HEK293 (cell line): ENCODE measurements at regions not wholly inside any gene's neighbourhood (a gene's known extent, or its start where the extent isn't known, plus 50 kb on each side); places are given as distances from the start of the nearest gene placed in this dataset.

Experiments used
- CTCF ChIP-seq: fragments of 450-650 bp; formaldehyde crosslinking; IDR thresholded peaks from 2 replicates; pipeline ENCODE4 v1.5.1; 2016; ENCODE audit warnings: missing biosample characterization, missing genetic modification characterization
- HOXA7 ChIP-seq: sonication (generic); formaldehyde crosslinking; IDR thresholded peaks from 2 replicates; pipeline ENCODE4 v1.8.1; 2022; ENCODE audit warnings: missing genetic modification reagents, borderline replicate concordance
- OVOL3 ChIP-seq: fragments of 450-650 bp; formaldehyde crosslinking; IDR thresholded peaks from 2 replicates; pipeline ENCODE4 v1.5.1; 2016; ENCODE audit warnings: missing biosample characterization, missing genetic modification characterization
- PRDM1 ChIP-seq: fragments of 450-650 bp; formaldehyde crosslinking; IDR thresholded peaks from 2 replicates; pipeline ENCODE4; 2016; ENCODE audit warnings: missing biosample characterization, missing genetic modification characterization
- PRDM10 ChIP-seq: fragments of 450-650 bp; formaldehyde crosslinking; IDR thresholded peaks from 2 replicates; pipeline ENCODE4 v1.5.1; 2016; ENCODE audit warnings: missing biosample characterization, missing genetic modification characterization
- PRDM4 ChIP-seq: fragments of 450-650 bp; formaldehyde crosslinking; IDR thresholded peaks from 2 replicates; pipeline ENCODE4 v1.5.1; 2017; ENCODE audit warnings: missing biosample characterization, missing genetic modification characterization
- REST ChIP-seq: fragments of 450-650 bp; formaldehyde crosslinking; IDR thresholded peaks from 2 replicates; pipeline ENCODE4 v1.5.1; 2016; ENCODE audit warnings: missing biosample characterization, missing genetic modification characterization
- SETDB1 ChIP-seq: IDR thresholded peaks from one replicate; pipeline ENCODE4 v1.6.1; 2017; ENCODE audit warnings: mild to moderate bottlenecking, low read length, moderate library complexity, mixed read lengths; ENCODE audit not compliant: insufficient read length
- TCF7L2 ChIP-seq: IDR thresholded peaks from 2 replicates; pipeline ENCODE4 v1.6.1; 2011; ENCODE audit warnings: low read depth, mild to moderate bottlenecking, inconsistent platforms, low read length, moderate library complexity, borderline replicate concordance
- ZNF426 ChIP-seq: fragments of 450-650 bp; formaldehyde crosslinking; IDR thresholded peaks from 2 replicates; pipeline ENCODE4 v1.5.1; 2017; ENCODE audit warnings: missing biosample characterization, missing genetic modification characterization, mild to moderate bottlenecking, inconsistent platforms, moderate library complexity
- ZNF473 ChIP-seq: fragments of 450-650 bp; formaldehyde crosslinking; IDR thresholded peaks from 2 replicates; pipeline ENCODE4 v1.5.1; 2017; ENCODE audit warnings: missing biosample characterization, missing genetic modification characterization
- ZNF510 ChIP-seq: fragments of 450-650 bp; formaldehyde crosslinking; IDR thresholded peaks from 2 replicates; pipeline ENCODE4 v1.5.1; 2018; ENCODE audit warnings: mild to moderate bottlenecking, missing genetic modification characterization, missing biosample characterization; ENCODE audit not compliant: insufficient replicate concordance
- ZNF704 ChIP-seq: fragments of 450-650 bp; formaldehyde crosslinking; IDR thresholded peaks from 2 replicates; pipeline ENCODE4 v1.5.1; 2016; ENCODE audit warnings: missing biosample characterization, missing genetic modification characterization
- ZSCAN23 ChIP-seq: fragments of 450-650 bp; formaldehyde crosslinking; IDR thresholded peaks from 2 replicates; pipeline ENCODE4 v1.5.1; 2016; ENCODE audit warnings: missing biosample characterization, missing genetic modification characterization

GRCh38 chr2:236862526-236862925 lies 223.2 kb upstream of the COPS8 start:
- TF ChIP-seq SETDB1 = no peak
- TF ChIP-seq PRDM1 (tag by site-specific recombination) = no peak
- no peak for TF ChIP-seq CTCF (tag by site-specific recombination)
- no peak for TF ChIP-seq ZNF473 (tag by site-specific recombination)
- TF ChIP-seq ZNF510 (tag by site-specific recombination) = no peak
- no peak for TF ChIP-seq REST (tag by site-specific recombination)
- no peak for TF ChIP-seq ZNF704 (tag by site-specific recombination)
- no peak for TF ChIP-seq TCF7L2
- TF ChIP-seq PRDM10 (tag by site-specific recombination) = no peak
- TF ChIP-seq ZNF426 (tag by site-specific recombination) = no peak
- TF ChIP-seq ZSCAN23 (tag by site-specific recombination) = no peak
- no peak for TF ChIP-seq HOXA7
- no peak for TF ChIP-seq OVOL3
- no peak for TF ChIP-seq PRDM4 (tag by site-specific recombination)
